ENCODE measurements at regions not wholly inside any gene's neighbourhood (a gene's known extent, or its start where the extent isn't known, plus 50 kb on each side); places are given as distances from the start of the nearest gene placed in this dataset.

- WGBS, 2 donors: 77% methylated on average over 7 of the region's 7 CpGs
- H3K27me3 ChIP-seq (ENCODE audit: control insufficient read depth in 3 of 3, insufficient read depth in 3 of 3, low read length in 2 of 3): no peaks in the 10 kb centered on the region
- H3K27ac ChIP-seq (ENCODE audit: low read depth in 1 of 2, low read length in 1 of 2): no peak overlapping the region
- no peak for TF ChIP-seq CTCF (IDR thresholded peaks at IDR 0.05; ENCODE audit: control extremely low read depth, extremely low read depth)
- H3K9ac ChIP-seq (ENCODE audit: insufficient read depth in 1 of 2, low read length in 2 of 2): no peak overlapping the region
- DNase-seq (no peak), ATAC-seq (ENCODE audit: insufficient read depth, low FRiP score) (no peak)
- no peak overlapping the region for H3K4me3 ChIP-seq
- H3K36me3 ChIP-seq (ENCODE audit: control insufficient read depth in 4 of 4, insufficient read depth in 4 of 4, low read length in 4 of 4): no peaks in the 10 kb centered on the region
- H3K9me3 ChIP-seq (ENCODE audit: control insufficient read depth in 4 of 4, insufficient read depth in 3 of 4, low read length in 3 of 4): peaks cover 0 to 9% (median under 1%) of the 10 kb centered on the region in 4 donors
- H3K4me1 ChIP-seq (ENCODE audit: control insufficient read depth in 5 of 5, insufficient read depth in 5 of 5, low read length in 5 of 5): peaks cover 3 to 27% (median 8%) of the 10 kb centered on the region in 5 donors
Measured at GRCh38 chr12:14262771-14263511, 102.5 kb upstream of the ATF7IP start.

- no peaks in the 10 kb centered on the region for H3K27me3 ChIP-seq (ENCODE audit: control insufficient read depth in 3 of 3, insufficient read depth in 3 of 3, low read length in 2 of 3)
Measured at GRCh38 chr12:14263742-14264141, 101.7 kb upstream of the ATF7IP start.

GRCh38 chr12:14264316-14264715 is 101.2 kb upstream of the ATF7IP start:
- DNase-seq: no peak
- ATAC-seq (ENCODE audit: insufficient read depth, low FRiP score): no peak
- TF ChIP-seq CTCF (IDR thresholded peaks at IDR 0.05; ENCODE audit: control extremely low read depth, extremely low read depth): no peak
- Histone ChIP-seq H3K9ac (ENCODE audit: insufficient read depth in 1 of 2, low read length in 2 of 2) (no peak overlapping the region), H3K4me1 (ENCODE audit: control insufficient read depth in 5 of 5, insufficient read depth in 5 of 5, low read length in 5 of 5) (peaks cover 0 to 21% (median 3%) of the 10 kb centered on the region in 5 donors), H3K27me3 (ENCODE audit: control insufficient read depth in 3 of 3, insufficient read depth in 3 of 3, low read length in 2 of 3) (no peaks in the 10 kb centered on the region), H3K4me3 (no peak overlapping the region), H3K9me3 (ENCODE audit: control insufficient read depth in 4 of 4, insufficient read depth in 3 of 4, low read length in 3 of 4) (peaks cover 0 to 9% (median under 1%) of the 10 kb centered on the region in 4 donors), H3K27ac (ENCODE audit: low read depth in 1 of 2, low read length in 1 of 2) (no peak overlapping the region), H3K36me3 (ENCODE audit: control insufficient read depth in 4 of 4, insufficient read depth in 4 of 4, low read length in 4 of 4) (no peaks in the 10 kb centered on the region)
- WGBS, 2 donors: 80 to 88% methylated on average over 2 of the region's 2 CpGs

More at GRCh38 chr12:14263742-14264141, 101.7 kb upstream of the ATF7IP start:
- no peak overlapping the region for H3K4me3 ChIP-seq
- no peak for ATAC-seq (ENCODE audit: insufficient read depth, low FRiP score)
- no peaks in the 10 kb centered on the region for H3K36me3 ChIP-seq (ENCODE audit: control insufficient read depth in 4 of 4, insufficient read depth in 4 of 4, low read length in 4 of 4)
- peaks cover 0 to 21% (median 3%) of the 10 kb centered on the region in 5 donors for H3K4me1 ChIP-seq (ENCODE audit: control insufficient read depth in 5 of 5, insufficient read depth in 5 of 5, low read length in 5 of 5)
- no peak overlapping the region for H3K9ac ChIP-seq (ENCODE audit: insufficient read depth in 1 of 2, low read length in 2 of 2)
- H3K9me3 ChIP-seq (ENCODE audit: control insufficient read depth in 4 of 4, insufficient read depth in 3 of 4, low read length in 3 of 4): peaks cover 0 to 9% (median under 1%) of the 10 kb centered on the region in 4 donors
- no peak for DNase-seq
- WGBS, 2 donors: 92 to 93% methylated on average over 3 of the region's 3 CpGs
- H3K27ac ChIP-seq (ENCODE audit: low read depth in 1 of 2, low read length in 1 of 2): no peak overlapping the region
- TF ChIP-seq CTCF (IDR thresholded peaks at IDR 0.05; ENCODE audit: control extremely low read depth, extremely low read depth): no peak

Measured in lung (tissue), 11 donors.